IPS-18c (cell line): ENCODE measurements at regions not wholly inside any gene's neighbourhood (a gene's known extent, or its start where the extent isn't known, plus 50 kb on each side); places are given as distances from the start of the nearest gene placed in this dataset.

ENCODE experiments used
- H3K4me3 ChIP-seq: 2 replicates; pipeline ENCODE4 v1.7.0; 2013; ENCODE audit warnings: low read depth, mild to moderate bottlenecking, low read length, moderate library complexity; ENCODE audit not compliant: insufficient read depth
- H3K9me3 ChIP-seq: one replicate; pipeline ENCODE4 v1.6.1; 2013; ENCODE audit warnings: mild to moderate bottlenecking, low read length, moderate library complexity; ENCODE audit not compliant: control insufficient read depth, insufficient read depth

DNA sequence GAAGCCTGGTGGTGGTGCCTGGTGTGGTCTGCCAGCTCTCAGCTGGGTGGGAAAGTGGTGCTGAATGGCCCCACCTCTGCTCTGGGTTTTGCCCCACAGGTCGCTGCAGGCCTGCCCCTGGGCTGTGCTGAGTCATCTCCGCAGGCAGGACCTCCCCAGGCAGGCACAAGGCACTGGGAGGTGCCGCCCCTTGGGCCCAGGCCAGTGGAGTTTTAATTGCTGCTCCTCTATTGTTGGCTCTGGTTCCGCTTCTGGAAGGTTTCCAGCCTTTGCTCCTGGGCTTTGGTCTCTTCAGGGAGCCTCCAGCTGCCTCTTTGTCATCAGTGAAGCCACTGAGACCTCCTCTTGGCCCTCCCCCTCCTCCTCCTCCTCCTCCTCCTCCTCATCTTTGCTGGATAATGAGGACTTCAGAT, 180.3 kb upstream of the GRB10 start:
- H3K9me3 ChIP-seq: no peaks in the 10 kb centered on the region
- H3K4me3 ChIP-seq: no peak overlapping the region

GRCh38 chr7:50962281-50962883, 179.7 kb upstream of the GRB10 start:
- H3K9me3 ChIP-seq: no peaks in the 10 kb centered on the region
- H3K4me3 ChIP-seq: no peak overlapping the region

GRCh38 chr7:50960621-50961310, 178.1 kb upstream of the GRB10 start:
- H3K9me3 ChIP-seq: no peaks in the 10 kb centered on the region
- no peak overlapping the region for H3K4me3 ChIP-seq

DNA sequence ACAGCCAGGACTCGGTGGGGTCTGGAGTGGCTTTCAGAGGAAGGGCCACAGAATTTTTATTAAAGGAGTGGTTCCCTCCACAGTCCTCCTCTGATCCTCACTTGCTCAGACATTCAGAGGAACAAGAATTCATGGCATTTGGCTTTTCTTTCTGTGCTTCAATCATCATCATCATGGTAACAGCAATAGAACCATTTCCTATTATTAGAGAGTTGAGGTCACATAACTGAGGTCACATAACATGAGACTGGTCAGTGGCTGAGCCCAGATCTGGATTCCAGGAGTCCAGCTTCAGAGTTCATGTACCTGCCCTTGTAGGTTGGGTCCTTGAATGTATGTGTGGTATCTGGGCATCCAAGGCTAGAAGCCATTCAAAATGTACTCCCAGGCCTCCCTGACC, 177.3 kb upstream of the GRB10 start:
- Histone ChIP-seq H3K4me3 (no peak overlapping the region), H3K9me3 (no peaks in the 10 kb centered on the region)

DNA sequence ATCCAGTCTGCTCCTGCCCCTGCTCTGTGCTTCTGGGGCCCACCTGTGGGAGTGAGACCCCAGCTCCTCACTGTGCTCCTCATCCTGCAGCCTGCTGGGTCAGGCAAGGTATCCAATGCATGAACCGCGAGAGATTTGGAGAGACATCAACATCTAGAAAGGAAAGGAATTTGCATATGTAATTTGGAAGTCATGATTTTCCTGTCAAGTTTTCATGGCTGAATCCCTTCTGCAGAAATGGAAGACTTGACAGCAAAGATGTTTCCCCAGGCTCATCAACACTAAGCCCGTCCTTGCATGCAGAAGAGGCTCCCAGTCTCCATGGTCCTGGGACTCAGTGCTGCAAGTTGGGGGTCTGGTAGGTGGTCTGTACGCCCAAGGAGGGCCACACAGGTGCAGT, 176.9 kb upstream of the GRB10 start:
- Histone ChIP-seq H3K9me3 (no peaks in the 10 kb centered on the region), H3K4me3 (no peak overlapping the region)

DNA sequence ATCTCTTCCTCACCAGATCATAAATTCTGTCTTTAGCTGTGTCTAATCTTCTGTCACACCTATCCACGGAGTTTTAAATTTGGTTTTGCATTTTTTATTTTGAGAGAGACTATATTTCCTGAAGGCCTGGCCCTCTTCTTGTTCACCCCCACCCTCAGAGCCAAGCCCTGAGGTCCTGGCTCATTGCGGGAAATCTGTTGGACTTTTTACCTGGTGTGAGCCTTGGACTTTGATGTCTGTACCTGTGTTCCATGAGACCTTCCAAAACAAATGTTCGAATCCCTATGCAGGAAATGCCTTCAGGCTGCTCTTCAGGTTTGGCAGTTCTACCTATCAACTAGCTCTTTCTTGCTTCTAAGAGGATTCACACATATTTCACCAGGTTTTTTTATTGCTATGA, 175.2 kb upstream of the GRB10 start:
- Histone ChIP-seq H3K9me3 (no peaks in the 10 kb centered on the region), H3K4me3 (no peak overlapping the region)

GRCh38 chr7:50957431-50957830, 174.7 kb upstream of the GRB10 start:
- Histone ChIP-seq H3K4me3 (no peak overlapping the region), H3K9me3 (no peaks in the 10 kb centered on the region)

DNA sequence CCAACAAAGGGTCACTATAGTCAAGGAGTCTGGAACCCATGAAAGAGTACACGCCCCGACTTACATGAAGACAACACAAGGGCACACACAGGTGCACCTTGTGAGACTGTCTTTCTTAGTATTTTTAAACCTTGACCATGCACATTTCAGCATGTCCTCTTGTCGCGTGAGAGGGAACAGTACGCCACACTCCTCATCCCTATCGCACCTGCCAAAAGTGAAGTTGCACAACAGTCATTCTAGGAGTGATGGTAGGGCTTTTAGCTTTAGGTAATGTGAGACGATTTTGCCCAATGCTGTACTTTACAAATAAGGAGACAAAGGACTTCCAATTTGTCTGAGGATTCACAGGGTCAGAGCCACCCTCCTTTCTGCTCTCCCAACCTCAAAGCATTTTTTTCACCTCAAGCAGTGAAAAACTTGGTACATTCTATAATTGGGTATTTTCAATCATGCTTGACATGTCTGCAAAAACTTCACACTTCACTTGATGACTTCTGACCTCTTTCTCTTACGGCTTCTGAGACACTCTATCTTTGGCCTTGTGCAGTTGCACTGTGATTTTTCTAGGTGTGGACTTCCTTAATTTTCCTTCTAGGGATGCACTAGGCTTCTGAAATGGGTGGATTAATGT, 173.9 kb upstream of the GRB10 start:
- no peak overlapping the region for H3K4me3 ChIP-seq
- H3K9me3 ChIP-seq: no peaks in the 10 kb centered on the region

- no peaks in the 10 kb centered on the region for H3K9me3 ChIP-seq
- H3K4me3 ChIP-seq: no peak overlapping the region
Measured at GRCh38 chr7:50954716-50955115, 172.0 kb upstream of the GRB10 start.

DNA sequence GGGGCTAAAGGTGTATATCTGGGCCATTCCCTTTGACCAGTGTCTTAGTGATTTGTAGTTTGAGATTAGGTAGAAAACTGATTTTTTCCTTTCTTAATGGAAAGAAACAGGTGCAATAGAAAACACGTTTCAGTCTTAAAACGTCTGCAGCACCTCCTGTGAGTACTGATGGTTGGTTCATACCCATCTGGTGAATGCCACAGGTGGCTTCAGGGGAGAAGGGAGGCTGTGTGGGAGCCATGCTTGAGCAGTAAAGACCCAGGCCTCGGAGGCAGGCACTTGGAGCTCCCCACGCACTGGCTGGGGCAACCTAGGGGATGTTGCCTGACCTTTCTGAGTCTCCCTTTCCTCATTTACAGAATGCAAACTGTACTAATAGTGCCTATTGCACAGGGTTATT, 171.5 kb upstream of the GRB10 start:
- Histone ChIP-seq H3K4me3 (no peak overlapping the region), H3K9me3 (no peaks in the 10 kb centered on the region)

- Histone ChIP-seq H3K4me3 (no peak overlapping the region), H3K9me3 (no peaks in the 10 kb centered on the region)
Measured at GRCh38 chr7:50953820-50954219, 171.1 kb upstream of the GRB10 start.

DNA sequence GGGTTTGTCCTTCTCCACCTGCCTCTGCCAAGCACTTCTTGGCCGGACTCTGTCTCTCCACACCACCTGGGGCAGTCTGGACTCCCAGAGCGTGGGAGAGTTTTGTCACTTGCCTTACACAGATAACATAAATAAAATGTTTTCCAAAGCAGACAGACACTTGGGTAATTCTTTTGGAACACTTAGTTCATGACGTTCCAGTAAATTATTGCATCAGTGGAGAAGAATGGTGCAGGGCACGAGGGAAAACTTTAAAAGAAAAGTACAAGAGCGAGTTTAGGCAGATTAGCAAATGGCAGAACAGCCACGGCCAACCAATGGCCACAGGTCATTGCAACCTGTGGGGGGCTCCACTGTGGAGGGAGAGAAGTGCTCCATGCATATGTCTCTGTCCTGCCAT, 170.6 kb upstream of the GRB10 start:
- no peak overlapping the region for H3K4me3 ChIP-seq

DNA sequence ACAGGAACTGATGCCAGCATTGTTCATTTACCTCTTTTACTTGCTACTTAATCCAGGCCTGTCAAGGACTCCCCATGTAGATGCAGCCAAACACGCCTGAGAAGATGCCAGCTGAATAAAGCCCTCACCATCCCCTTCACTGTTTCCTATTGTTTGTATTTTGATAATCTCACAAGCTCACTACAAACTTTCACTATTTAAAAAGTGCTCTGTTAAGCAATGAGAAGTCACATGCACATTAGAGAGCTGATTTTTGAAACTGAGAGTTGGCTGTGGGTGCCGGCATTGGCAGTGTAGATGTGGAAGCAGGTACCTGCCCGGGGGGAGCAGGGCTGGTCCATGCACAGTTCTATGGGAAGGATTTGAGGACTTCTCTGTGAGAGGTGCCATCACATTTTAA, 169.8 kb upstream of the GRB10 start:
- no peak overlapping the region for H3K4me3 ChIP-seq
- H3K9me3 ChIP-seq: no peaks in the 10 kb centered on the region

More for the DNA sequence above, 170.6 kb upstream of the GRB10 start:
- H3K9me3 ChIP-seq: no peaks in the 10 kb centered on the region

DNA sequence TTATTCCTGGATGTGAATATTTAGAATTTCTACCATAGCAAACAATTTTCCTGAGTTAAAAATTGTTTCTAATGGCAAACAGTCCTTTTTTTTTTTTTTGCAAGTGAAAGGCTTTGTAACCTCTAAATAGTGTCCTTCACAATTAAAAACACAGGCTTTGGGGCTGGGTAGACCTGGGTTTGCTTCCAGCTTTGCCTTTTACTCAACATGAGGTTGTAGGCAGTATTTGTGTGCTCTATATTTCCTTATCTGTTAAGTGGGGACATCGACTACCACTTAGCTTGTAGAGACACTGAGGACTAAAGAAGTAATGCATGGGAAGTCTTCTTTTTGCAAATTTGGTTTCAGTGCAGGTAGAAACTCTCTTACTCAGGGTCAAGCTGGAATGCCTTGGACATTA, 169.4 kb upstream of the GRB10 start:
- Histone ChIP-seq H3K9me3 (no peaks in the 10 kb centered on the region), H3K4me3 (no peak overlapping the region)

GRCh38 chr7:50943482-50943881, 160.8 kb upstream of the GRB10 start:
- H3K9me3 ChIP-seq: no peaks in the 10 kb centered on the region
- H3K4me3 ChIP-seq: no peak overlapping the region

GRCh38 chr7:50941525-50941924, 158.8 kb upstream of the GRB10 start:
- H3K4me3 ChIP-seq: no peak overlapping the region
- H3K9me3 ChIP-seq: no peaks in the 10 kb centered on the region

DNA sequence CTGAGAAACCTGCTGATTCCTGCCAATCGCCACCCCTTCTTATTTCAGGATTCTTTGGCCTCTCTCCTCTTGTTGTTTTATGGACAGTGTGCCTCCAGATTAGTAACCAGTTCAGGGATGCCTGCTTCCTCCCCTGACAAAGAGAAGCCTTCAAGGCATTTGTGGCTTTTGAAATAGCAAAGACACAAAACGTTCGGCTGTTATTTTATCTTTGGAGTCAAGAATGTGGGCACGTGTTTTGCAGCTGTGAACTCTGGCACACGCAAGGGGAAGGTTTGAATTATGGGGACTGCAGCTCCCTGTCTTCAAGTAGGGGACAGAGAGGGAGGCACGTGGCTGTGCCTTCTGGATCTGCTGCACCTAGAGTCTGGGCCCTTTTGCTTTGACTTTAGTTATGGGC, 157.9 kb upstream of the GRB10 start:
- H3K4me3 ChIP-seq: no peak overlapping the region
- no peaks in the 10 kb centered on the region for H3K9me3 ChIP-seq

GRCh38 chr7:50939021-50939420, 156.3 kb upstream of the GRB10 start:
- Histone ChIP-seq H3K9me3 (no peaks in the 10 kb centered on the region), H3K4me3 (no peak overlapping the region)
